Stimulated activated CD4-positive, alpha-beta T cell treated with anti-CD3 and anti-CD28 coated beads, TNF-alpha, amount 100 ng/mL, for 24 hours (primary cell): ENCODE measurements at regions not wholly inside any gene's neighbourhood (a gene's known extent, or its start where the extent isn't known, plus 50 kb on each side); places are given as distances from the start of the nearest gene placed in this dataset.
A peak's percentile ranks its signal among the peaks of the same experiment; 100 is the strongest.
"Not testable (repeated sequence)": the region's sequence is repeated elsewhere in the genome, so short reads cannot be mapped to it uniquely, and the experiment has no call there.

Experiments used
- DNase-seq, 3 experiments: peaks; one replicate each; pipeline ENCODE4 v3.0.0-alpha.2; 2020; ENCODE audit warnings: low read depth in 3 of 3

DNA sequence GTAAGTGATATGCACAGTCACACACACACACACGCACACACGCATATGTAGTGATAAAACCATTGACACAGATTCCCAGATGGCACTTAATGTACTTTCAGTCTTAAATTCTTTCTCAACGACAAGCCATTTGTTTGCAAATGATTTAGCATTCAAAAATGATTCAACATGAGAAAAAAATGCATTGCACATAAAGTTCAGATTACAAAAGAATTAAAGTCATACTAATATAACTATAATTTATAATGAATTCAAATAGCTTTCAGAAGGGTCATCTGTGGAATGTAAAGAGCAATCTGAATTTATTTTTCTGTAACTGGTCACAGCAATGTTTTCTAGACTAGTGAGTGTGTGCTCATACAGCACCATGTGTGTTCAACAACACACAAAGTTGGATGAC is 521.6 kb upstream of the ZNF337 start:
- DNase-seq, result no peak

DNA sequence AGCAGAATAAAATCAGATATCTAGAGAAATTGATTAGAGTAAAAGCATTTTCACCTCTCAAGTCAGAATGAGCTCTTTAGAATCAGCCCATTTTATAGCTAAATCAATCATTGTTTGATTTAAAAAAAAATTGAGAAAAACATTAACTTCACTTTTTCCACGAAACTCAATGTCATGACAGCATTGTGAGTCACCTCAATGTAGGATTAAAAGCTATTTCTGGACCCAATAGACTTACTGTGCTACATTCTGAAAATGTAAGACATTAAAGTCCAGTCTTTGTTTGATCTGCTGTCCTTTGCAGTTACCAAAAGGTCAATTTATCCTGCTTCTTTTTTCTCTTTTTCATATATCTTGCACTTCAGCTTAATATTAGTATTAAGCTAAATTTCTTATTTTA is 519.4 kb upstream of the ZNF337 start:
- no peak for DNase-seq

DNA sequence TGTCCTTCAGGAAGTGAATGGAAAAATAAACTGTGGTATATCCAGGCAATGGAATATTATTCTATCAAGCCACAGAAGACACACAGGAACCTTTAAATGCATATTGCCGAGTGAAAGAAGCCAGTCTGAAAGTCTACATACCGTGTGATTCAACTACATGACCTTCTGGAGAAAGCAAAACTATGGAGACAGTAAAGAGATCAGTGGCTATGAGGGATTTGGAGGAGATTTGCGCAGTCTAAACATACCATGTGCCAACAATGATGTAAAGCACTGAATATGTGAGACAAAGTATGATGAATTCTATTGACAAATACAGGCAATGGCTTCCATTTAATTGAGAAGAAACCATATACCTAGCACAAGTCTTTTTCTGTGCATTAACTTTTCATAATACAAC is 518.3 kb upstream of the ZNF337 start:
- no peak for DNase-seq

DNA sequence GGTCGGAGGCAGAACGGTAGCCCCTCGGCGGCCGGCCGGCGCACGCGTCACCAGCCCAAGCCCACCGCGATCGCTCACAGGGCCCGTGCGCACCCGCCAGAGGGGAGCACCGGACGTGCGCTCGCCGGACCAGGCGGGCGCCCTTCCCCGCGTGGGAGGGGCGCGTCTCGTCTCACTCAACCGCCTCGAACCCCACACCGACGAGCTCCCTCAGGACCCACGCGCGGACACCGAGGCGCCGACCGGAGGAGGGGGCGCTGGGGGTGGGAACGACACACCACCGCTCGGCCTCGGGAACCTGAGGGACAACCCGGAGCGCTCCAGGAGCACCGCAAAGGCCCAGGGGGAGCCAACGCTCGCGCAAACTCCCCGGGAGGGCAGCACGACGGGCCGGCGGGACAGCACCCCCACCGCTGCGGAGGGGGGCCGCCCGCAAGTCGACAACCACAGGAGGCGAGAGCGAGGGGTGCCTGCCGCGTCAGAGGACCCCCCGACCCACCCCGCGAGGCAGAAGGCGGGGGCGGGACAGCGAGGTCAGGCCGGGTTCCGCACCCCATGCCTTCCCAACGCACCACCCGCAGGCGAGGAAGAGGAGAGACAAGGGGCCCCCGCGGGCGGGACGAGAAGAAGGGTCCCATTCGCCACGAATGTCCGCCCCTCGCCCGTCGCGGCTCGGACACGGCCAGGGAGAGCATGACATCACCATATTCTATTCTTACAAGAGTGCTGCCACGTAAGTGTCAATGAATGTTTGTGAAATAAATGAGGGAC is 512.7 kb upstream of the ZNF337 start:
- no peak for DNase-seq

DNA sequence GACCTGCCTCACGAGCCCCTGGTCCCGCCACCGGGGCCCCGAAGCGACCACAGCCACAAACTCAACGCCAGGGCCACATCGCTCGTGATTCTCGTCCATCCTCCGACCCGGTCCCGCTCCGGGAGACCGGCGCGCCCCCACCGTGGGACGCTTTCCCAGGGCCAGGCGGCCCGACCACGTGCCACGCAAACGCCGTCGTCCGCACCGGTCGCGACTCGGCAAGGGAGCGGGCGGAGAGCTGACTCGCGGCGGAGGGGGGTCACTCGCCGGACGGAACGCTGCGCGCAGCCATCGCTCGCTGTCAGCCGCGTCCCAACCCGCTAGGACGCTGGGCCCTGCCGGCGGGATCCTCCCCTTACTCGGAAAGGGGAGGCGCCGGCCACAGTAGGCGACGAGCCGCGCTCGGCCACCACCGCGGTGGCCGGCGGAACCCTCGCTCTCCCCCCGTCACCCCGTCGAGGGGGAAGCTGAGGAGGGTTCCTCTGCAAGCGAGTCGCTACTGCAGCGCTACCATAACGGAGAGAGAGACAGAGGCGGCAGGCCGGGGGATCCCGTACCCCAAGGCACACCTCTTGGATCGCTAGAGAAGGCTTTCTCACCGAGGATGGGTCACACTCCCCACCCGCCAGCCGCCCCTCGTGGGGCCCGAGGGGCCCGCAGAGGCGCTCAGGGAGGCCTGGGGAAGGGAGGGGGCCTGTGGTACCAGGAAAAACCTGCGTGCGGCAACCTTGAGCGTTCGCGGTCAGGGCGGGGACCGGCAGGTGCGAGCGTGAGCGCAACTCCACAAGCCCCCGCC is 511.8 kb upstream of the ZNF337 start:
- peak in 2 of 3 experiments; percentile 9 to 32 for DNase-seq

DNA sequence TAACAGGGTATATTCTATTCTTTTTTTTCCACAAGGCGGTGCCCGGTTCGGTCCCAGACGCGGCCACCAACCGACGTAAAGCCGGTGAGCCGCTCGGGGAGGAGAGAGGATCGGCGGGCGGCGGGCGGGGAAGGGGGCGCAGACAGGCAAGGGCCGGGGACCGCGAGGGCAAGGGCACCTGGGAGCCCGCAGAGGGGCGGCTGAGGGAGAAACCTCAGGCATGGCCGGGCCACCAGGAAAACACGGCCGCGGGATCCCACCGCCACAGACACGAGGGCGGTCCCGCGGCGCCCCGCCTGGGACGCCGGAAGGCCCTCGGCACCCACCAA is 511.3 kb upstream of the ZNF337 start:
- DNase-seq, result peak in 1 of 3 experiments; percentile 14

DNA sequence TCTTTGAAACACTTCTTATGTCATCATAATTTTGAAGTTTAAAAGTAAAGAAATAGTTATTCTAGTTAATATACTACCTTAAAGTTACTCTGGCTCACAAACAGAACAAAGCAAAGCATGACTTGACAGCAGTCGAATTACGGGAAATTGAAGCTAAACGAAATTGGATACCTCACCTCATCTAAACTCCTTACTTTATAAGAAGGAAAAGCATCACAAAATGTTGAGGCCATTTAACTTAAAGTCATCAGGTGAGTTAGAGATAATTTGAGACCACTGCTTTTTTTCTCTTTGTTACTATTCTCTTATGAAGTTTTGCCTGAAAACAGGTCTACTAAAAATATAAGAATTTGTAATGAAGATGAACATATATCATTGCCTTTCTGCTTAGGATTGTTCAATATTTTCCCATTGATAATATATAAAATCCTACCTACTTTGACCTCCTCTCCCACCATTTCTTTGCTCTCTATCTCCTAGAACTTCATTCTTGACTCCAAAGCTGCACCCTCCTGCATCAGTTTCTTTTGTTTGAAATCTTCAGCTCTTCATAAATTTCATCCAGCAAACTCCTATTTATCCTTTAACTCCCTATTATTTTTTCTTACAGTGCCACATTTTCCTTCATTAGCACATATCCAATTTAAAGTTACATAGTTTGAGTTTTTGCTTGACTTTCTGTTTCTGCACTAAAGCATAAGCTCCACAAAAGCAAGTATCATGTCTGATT is 510.7 kb upstream of the ZNF337 start:
- no peak for DNase-seq

DNA sequence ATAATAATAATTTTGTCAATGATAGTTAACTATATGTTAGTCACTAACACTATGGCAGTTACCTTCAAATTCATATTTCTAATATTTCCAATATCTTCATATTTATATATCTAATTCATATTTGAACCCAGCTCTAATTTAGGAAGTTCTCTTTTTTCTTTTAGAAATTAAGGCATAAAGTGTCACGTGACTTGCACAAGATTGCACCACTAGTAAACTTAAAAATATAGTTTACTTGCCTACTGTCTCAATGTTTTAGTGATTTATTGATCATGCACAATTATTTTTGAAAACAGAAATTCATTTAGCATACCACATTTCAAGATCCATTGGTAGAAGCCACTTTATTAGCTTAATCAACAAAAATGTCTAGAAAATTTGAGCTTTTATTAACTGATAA is 508.7 kb upstream of the ZNF337 start:
- DNase-seq, result no peak

DNA sequence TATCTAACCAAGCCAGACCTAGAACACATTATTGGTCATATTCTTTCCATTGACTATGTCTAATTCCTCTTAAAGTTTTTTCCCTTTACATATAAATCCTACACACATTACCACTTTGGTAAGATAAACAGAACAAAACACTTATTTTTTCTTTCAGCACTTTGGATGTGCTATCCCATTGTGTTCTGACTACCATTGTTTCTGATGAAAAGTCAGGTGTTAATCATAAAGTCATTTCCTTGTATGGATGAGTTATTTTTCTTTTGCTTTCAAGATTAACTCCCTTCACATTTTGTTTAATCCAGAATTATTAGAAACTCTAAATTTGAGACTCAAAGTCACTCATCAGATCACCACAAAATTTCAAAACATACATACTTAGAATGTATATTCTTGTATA is 504.4 kb upstream of the ZNF337 start:
- not testable (repeated sequence) for DNase-seq

DNA sequence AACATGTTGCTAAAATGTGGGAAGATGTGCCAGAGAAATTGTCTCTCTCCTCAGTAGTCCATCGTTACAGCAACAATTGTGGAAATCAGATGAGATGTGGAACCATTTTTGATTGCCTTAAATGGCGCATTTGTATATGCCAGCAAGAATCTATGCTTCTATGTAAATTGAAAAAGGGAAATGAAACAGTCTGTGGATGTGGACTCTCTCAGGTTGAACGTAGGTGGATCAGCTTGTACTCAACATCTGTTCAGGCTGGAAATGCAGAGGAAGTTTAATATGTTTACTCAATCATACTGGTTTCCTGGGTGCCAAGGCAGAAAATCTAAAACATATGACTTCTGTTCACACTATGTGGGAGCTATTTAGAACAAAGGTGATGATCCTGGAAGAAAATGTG is 490.7 kb upstream of the ZNF337 start:
- DNase-seq, result not testable (repeated sequence)

DNA sequence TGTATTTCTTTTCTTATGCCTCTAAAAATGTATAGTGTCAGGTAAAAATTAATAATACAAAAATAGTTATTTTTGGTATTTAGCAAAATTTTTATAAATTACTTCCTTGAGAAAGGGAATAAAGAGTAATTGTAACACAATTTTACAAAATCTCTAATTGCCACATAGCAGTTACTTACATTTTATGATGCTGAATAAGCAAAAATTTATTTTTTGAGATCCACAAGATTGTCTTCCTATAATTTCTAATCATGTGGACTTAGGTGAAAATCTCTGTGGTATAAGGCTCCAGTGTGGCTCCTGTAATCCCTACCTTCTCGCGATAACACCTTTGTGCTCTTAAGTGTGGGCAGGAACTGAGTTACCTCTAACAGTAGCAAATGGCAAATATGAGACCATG is 487.1 kb upstream of the ZNF337 start:
- DNase-seq, result not testable (repeated sequence)

DNA sequence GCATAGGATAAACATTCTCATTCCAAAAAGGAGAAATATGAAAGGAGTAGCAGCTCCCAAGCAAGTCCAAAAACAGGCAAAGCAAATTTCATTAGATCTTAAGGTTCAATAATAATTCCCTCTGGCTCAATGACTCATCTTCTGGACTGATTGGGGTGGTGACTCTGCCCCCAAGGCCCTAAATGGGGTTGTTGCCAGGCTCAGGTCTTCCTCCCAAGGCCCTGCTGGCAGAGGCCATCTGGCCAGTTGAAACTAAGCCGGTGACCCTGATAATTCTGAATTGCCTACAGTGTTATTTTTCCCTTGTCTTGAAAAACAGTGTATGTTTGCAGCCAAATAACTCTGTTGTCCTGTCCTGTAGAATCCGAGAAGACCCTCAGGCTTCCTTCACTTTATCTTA is 484.7 kb upstream of the ZNF337 start:
- not testable (repeated sequence) for DNase-seq

DNA sequence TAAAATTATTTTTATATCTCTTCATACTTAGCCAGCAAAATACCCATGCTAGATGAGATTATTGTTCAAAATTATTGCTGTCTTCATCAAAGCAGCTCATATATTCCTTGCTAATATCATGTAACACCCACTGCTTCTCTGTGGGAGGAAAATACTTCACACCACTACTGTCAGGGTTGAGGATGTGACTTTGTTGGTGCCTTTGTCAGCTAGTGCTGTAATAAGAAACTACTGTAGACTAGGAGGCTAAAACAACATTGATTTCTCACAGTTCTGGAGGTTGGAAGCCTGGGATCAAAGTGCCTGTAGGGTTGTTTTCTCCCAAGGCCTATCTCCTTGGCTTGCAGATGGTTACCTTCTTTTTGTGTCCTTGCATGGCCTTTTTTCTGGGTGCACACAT is 475.2 kb upstream of the ZNF337 start:
- DNase-seq, result not testable (repeated sequence)

DNA sequence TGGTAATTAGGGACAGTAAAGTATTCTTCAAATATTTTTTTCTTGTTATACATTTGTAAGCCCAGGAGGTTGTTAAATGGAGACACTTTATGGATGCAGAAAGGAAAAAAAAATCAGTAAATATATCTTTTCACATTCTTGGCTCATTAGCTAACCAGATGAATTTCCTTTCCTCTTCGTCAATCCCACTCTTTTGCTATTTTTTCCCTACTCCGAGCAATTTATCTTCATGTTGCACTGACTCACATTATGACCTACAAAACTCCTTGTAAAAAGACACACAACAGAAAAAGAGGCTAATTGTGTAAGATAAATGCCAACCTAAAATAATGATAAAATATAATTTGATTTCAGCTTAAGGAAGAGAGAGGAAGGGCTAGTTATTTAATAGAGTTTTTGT is 472.9 kb upstream of the ZNF337 start:
- DNase-seq, result no peak

DNA sequence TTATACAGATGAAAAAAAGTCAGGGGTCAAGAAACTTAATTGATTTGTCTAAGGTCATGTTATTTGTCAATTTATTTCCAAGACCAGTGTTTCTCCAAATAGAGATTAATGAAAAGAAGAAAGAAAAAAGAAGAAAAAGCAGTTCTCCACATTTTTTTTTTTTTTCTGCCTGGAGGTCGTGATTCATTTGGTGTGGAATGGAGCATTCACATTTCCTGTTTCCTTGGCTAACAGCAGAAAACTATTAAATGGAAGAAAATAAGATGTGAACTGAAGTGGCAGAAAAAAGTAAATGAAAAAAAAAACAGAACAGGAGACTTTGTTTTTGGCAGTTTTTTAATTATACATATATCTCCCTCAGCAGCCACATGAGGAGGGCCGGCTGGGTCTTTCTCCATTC is 470.8 kb upstream of the ZNF337 start:
- no peak for DNase-seq

DNA sequence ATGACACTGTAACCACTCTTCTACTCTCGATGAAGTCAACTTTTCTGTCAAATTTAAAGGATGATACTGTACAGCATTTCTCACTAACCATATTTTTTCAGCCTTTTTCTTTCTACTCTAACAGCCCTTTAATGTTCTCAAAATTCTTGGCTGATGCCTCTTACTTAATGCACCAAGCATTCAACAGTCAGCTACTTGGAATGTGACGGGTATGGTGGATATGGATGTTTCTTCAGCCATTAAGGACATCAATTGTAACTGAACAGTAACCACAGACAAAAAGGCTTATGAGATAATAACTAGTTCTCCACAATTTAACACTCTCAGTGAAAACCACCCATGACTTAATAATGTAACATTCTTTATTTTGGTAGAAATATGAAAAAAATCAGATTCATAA is 467.2 kb upstream of the ZNF337 start:
- DNase-seq, result no peak

DNA sequence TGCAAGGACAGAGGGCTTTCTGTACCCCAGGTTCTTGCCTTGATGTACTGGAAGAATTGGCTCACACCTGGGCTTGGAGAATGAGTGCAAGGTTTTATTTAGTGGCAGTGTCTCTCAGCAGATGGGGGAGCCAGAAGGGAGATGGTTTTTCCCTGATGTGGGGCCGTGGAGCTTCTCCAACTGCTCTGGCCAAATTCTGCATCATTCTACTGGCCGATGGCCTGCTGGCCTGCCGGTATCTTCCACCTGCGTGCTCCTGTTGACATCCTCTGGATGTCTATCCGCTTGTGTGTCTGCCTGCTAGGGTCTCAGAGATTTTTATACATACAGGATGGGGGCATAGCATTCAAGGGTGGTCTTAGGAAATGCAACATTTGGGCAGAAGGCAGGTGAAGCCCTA is 466.5 kb upstream of the ZNF337 start:
- DNase-seq, result not testable (repeated sequence)

DNA sequence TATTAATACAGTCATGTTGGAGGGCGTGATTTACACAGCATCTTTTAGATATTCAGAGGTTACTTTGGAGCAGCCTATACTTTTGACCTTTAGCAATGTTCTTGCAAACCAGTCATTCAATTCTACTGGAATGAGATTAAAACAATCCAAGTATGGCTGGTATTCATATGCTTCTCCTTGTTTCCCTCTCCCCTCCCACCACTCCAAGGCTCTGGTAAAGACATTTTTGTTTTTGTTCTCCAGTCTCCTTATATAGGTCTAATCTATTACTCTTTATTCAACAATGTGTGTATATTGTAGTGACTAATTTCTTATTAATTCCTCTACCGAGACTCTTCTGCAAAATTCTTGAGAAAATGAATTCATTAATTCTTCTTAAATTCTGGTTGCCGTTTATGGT is 465.1 kb upstream of the ZNF337 start:
- not testable (repeated sequence) for DNase-seq

DNA sequence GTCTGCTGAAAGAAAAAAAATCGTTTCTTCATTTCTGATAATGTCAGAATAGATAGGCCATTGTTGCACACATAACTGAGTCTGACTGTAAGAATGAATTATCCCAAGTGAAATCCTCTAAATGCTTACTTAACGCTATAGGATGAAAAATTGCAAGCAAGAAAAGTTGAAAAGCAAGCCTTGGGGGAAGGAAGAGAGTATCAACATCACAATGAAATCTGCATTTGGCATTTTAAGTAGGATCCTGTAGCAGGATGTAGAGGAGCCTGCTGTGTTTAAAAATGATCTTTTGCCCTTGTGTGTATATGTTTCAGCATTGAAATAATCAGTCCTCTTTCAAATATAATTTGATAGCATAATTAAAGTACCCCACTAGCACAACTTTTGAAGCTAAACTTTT is 464.3 kb upstream of the ZNF337 start:
- not testable (repeated sequence) for DNase-seq

DNA sequence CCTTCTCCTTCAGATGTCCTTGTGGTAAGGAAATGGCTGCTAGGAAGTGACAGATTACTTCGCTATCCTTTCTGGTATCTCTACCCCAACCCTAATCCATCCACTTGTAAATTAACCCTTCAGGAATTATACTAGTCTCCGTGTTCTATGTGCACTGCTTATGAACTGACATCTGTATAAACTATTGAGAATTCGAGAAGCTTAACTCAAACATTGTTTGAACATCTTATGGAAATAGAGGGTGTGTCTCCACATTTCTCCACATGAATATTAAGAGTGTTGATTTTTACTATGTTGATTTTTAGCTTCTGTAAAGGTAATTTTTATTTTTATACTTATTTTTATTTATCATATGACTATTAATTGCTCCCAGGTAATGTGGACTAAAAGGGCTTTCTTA is 457.6 kb upstream of the ZNF337 start:
- DNase-seq, result no peak

DNA sequence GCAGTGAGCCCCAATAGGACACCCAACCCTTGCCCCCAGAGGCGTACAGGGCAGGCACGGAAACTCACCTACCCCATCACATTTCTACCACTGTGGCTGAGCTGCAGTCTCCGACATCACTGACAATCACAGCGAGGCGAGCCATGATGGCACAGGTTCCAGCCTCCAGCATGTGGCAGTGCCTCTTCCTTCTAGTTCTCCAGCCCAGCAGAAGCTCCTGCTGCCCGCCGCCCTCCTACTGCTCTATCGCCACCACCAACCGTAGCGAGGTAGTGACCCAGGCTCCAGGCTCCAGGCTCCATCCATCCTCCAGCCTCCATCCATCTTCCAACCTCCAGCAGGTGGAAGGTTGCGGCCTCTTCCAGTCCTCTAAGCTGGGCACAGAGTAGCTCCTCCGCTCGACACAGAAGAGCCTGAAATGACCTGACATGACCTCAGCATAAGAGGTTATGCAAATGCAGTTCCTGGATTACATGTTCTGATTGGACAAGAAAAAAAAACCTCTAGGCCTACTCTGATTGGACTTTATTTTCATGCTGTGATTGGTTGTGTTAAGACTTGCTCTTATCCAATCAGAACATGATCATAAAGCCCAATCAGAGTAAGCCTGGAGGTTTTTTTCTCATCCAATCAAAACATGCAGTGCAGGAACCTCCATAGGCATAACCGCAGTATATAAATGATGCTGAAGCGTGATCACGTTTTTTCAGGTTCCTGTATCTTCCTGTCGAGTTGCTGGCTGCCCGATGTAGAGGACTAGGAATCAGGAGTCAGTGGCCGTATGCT is 438.9 kb upstream of the ZNF337 start:
- no peak for DNase-seq

DNA sequence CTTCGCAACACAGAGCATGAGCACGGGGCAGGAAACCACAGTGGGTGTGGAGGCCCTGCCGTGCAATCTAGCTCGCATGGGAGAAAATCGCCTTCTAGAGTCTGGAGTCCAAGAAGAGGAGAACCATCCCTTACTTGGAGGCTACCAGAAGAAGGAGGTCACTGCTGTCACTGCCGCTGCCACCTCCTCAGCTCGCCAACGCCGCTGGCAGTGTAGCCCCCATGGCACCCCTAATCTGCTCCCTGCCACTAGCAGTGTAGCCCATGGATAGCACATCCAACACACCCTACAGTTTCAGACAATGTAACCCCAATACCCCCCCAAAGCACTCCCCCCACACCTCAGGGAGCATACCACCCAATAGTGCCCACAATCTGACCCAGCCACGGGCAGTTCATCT is 438.0 kb upstream of the ZNF337 start:
- DNase-seq, result no peak
